H1 (cell line): ENCODE measurements at regions not wholly inside any gene's neighbourhood (a gene's known extent, or its start where the extent isn't known, plus 50 kb on each side); places are given as distances from the start of the nearest gene placed in this dataset.

Experiments
- CTCF ChIA-PET: fragments of 300-600 bp; sonication (Branson Sonifier 250); formaldehyde crosslinking; loops from one replicate; lab custom pipeline; 2021; ENCODE audit not compliant: partially characterized antibody; lab: Charles Lee
- POLR2A ChIA-PET: fragments of 300-600 bp; sonication (Branson Sonifier 250); formaldehyde crosslinking; loops from one replicate; lab custom pipeline; 2021; ENCODE audit warnings: inconsistent platforms; ENCODE audit not compliant: partially characterized antibody; lab: Charles Lee
- DNase-seq, 2 experiments: peaks; one replicate each; pipeline versions ENCODE4 v3.0.0 to v3.0.0-alpha.2; 2010 to 2022; ENCODE audit warnings: low spot score in 2 of 2, low read depth in 1 of 2, mixed read lengths in 1 of 2
- FAIRE-seq: peaks from 2 replicates; lab custom pipeline; 2011; peaks lifted over from hg19 to GRCh38; lab: Jason Lieb, UNC
- H2AFZ ChIP-seq: 2 replicates; pipeline ENCODE4 v1.8.1; 2012; ENCODE audit warnings: low read length, inconsistent platforms
- H2AK5ac ChIP-seq: 2 replicates; pipeline ENCODE4 v1.6.1; 2013; ENCODE audit warnings: low read depth, low read length
- H2BK120ac ChIP-seq: replicated peaks from 2 replicates; pipeline ENCODE3; 2013; ENCODE audit warnings: low read depth, low read length, inconsistent platforms
- H2BK12ac ChIP-seq: 2 replicates; pipeline ENCODE4 v1.6.1; 2013; ENCODE audit warnings: low read depth, low read length
- H2BK15ac ChIP-seq: 2 replicates; pipeline ENCODE4 v1.6.1; 2013; ENCODE audit warnings: low read length
- H2BK20ac ChIP-seq: 2 replicates; pipeline ENCODE4 v1.6.1; 2013; ENCODE audit warnings: low read length
- H2BK5ac ChIP-seq: 2 replicates; pipeline ENCODE4 v1.6.1; 2013; ENCODE audit warnings: low read depth, low read length
- H3K14ac ChIP-seq: 2 replicates; pipeline ENCODE4 v1.6.1; 2013; ENCODE audit warnings: inconsistent platforms; ENCODE audit not compliant: insufficient read length
- H3K18ac ChIP-seq: 2 replicates; pipeline ENCODE4 v1.6.1; 2013; ENCODE audit warnings: low read length; ENCODE audit errors: extremely low read depth
- H3K23ac ChIP-seq: 2 replicates; pipeline ENCODE4 v1.6.1; 2013; ENCODE audit warnings: inconsistent platforms; ENCODE audit not compliant: insufficient read length
- H3K23me2 ChIP-seq: 2 replicates; pipeline ENCODE4 v1.6.1; 2013; ENCODE audit warnings: low read depth, low read length
- H3K27ac ChIP-seq: 2 replicates; pipeline ENCODE4 v1.6.1; 2011; ENCODE audit warnings: low read depth, low read length, inconsistent platforms
- H3K27me3 ChIP-seq, 4 experiments: replicated peaks in 1 of 4; 1 replicate in 1 of 4; 2 replicates in 3 of 4; pipeline versions ENCODE4 v1.6.1 to v1.8.1; 2011 to 2013; ENCODE audit warnings: low read length in 3 of 4, mild to moderate bottlenecking in 3 of 4, inconsistent platforms in 2 of 4, mixed read lengths in 2 of 4, moderate library complexity in 1 of 4; ENCODE audit not compliant: control insufficient read depth in 3 of 4, insufficient read depth in 3 of 4; ENCODE audit errors: extremely low read depth in 1 of 4
- H3K36me3 ChIP-seq, 4 experiments: 2 replicates each; pipeline versions ENCODE4 v1.6.1 to v1.8.1; 2011 to 2013; ENCODE audit warnings: mild to moderate bottlenecking in 4 of 4, low read length in 3 of 4, moderate library complexity in 2 of 4, control low read depth in 1 of 4, inconsistent platforms in 1 of 4; ENCODE audit not compliant: insufficient read depth in 4 of 4, control insufficient read depth in 2 of 4
- H3K4ac ChIP-seq: replicated peaks from 2 replicates; pipeline ENCODE3; 2013; ENCODE audit warnings: low read length, low read depth, mixed read lengths, inconsistent platforms; ENCODE audit not compliant: insufficient read length
- H3K4me1 ChIP-seq, 4 experiments: replicated peaks in 1 of 4; 1 replicate in 1 of 4; 2 replicates in 3 of 4; pipeline versions ENCODE4 v1.6.1 to v1.8.1; 2011 to 2013; ENCODE audit warnings: low read length in 3 of 4, inconsistent platforms in 2 of 4, mixed read lengths in 1 of 4; ENCODE audit not compliant: insufficient read depth in 4 of 4, control insufficient read depth in 3 of 4
- H3K4me2 ChIP-seq, 2 experiments: 2 replicates each; pipeline versions ENCODE4 v1.6.1 to v1.8.1; 2011 to 2013; ENCODE audit warnings: low read depth in 2 of 2, low read length in 2 of 2, control low read depth in 1 of 2, inconsistent platforms in 1 of 2, mild to moderate bottlenecking in 1 of 2; ENCODE audit not compliant: insufficient read depth in 1 of 2
- H3K4me3 ChIP-seq, 4 experiments: fragments of 200-600, 300-600 bp in 1 of 4; sonication (generic), shearing (Covaris generic), sonication (Bioruptor Twin) in 1 of 4; 2 replicates each; pipeline versions ENCODE4 v1.5.1 to v1.8.1; 2011 to 2016; ENCODE audit warnings: low read length in 4 of 4, low read depth in 3 of 4, control low read depth in 2 of 4, inconsistent platforms in 2 of 4, mild to moderate bottlenecking in 2 of 4, mixed read lengths in 1 of 4, moderate library complexity in 1 of 4; ENCODE audit not compliant: insufficient read depth in 2 of 4; ENCODE audit errors: extremely low read depth in 1 of 4
- H3K56ac ChIP-seq: replicated peaks from 2 replicates; pipeline ENCODE3; 2013; ENCODE audit warnings: low read depth, mild to moderate bottlenecking, mixed read lengths, low read length, inconsistent platforms; ENCODE audit not compliant: insufficient read length
- H3K79me1 ChIP-seq: 2 replicates; pipeline ENCODE4 v1.6.1; 2013; ENCODE audit warnings: low read depth, low read length, control low read depth
- H3K79me2 ChIP-seq, 2 experiments: 2 replicates each; pipeline versions ENCODE4 v1.6.1 to v1.8.1; 2012 to 2013; ENCODE audit warnings: low read length in 2 of 2, mild to moderate bottlenecking in 2 of 2, inconsistent platforms in 1 of 2; ENCODE audit not compliant: insufficient read depth in 2 of 2, control insufficient read depth in 1 of 2
- H3K9ac ChIP-seq, 4 experiments: replicated peaks in 1 of 4; 1 replicate in 1 of 4; 2 replicates in 3 of 4; pipeline versions ENCODE4 v1.6.1 to v1.8.1; 2011 to 2013; ENCODE audit warnings: low read depth in 3 of 4, low read length in 3 of 4, control low read depth in 2 of 4, mild to moderate bottlenecking in 2 of 4, moderate library complexity in 2 of 4, inconsistent platforms in 1 of 4; ENCODE audit errors: extremely low read depth in 1 of 4
- H3K9me3 ChIP-seq, 2 experiments: 2 replicates each; pipeline versions ENCODE4 v1.6.1 to v1.8.1; 2012 to 2013; ENCODE audit warnings: mild to moderate bottlenecking in 2 of 2, moderate library complexity in 2 of 2, control low read depth in 1 of 2, inconsistent platforms in 1 of 2, low read depth in 1 of 2, low read length in 1 of 2, mixed read lengths in 1 of 2; ENCODE audit not compliant: insufficient read depth in 2 of 2
- H4K20me1 ChIP-seq, 2 experiments: replicated peaks in 1 of 2; 2 replicates each; pipeline versions ENCODE3 to v1.8.1; 2011 to 2013; ENCODE audit warnings: inconsistent platforms in 2 of 2, low read length in 2 of 2, mild to moderate bottlenecking in 1 of 2; ENCODE audit not compliant: insufficient read depth in 2 of 2, control insufficient read depth in 1 of 2
- H4K5ac ChIP-seq: 2 replicates; pipeline ENCODE4 v1.6.1; 2013; ENCODE audit warnings: low read length, low read depth, mixed read lengths, inconsistent platforms; ENCODE audit not compliant: insufficient read length
- H4K8ac ChIP-seq: 2 replicates; pipeline ENCODE4 v1.8.0; 2013; ENCODE audit warnings: mild to moderate bottlenecking, moderate library complexity, low read length, inconsistent platforms; ENCODE audit not compliant: insufficient read depth; ENCODE audit errors: extremely low read depth
- H4K91ac ChIP-seq: replicated peaks from 2 replicates; pipeline ENCODE3; 2013; ENCODE audit warnings: low read length, mixed read lengths, inconsistent platforms; ENCODE audit not compliant: insufficient read length
- BCL11A ChIP-seq, 2 experiments: IDR thresholded peaks; one replicate each; pipeline ENCODE4 v1.6.1; 2011; ENCODE audit warnings: low read depth in 2 of 2, low read length in 2 of 2, mild to moderate bottlenecking in 2 of 2
- KDM5A ChIP-seq: fragments of 200-600 bp; IDR thresholded peaks from 2 replicates; pipeline ENCODE4 v1.7.1; 2012; ENCODE audit warnings: mild to moderate bottlenecking, low read length, inconsistent platforms, mixed read lengths
- NRF1 ChIP-seq: IDR thresholded peaks from 2 replicates; pipeline ENCODE4 v1.6.1; 2011; ENCODE audit warnings: mild to moderate bottlenecking, low read depth, low read length, improper control_type of control experiment
- RAD21 ChIP-seq, 2 experiments: IDR thresholded peaks in 1 of 2; conservative IDR thresholded peaks in 1 of 2; 2 replicates each; pipeline ENCODE4 v1.6.1; 2011; ENCODE audit warnings: low read depth in 2 of 2, low read length in 2 of 2, improper control_type of control experiment in 1 of 2, inconsistent platforms in 1 of 2, mild to moderate bottlenecking in 1 of 2, moderate library complexity in 1 of 2
- SIX5 ChIP-seq: IDR thresholded peaks from 2 replicates; pipeline ENCODE4 v1.6.1; 2011; ENCODE audit warnings: mild to moderate bottlenecking, low read depth, low read length
- SRF ChIP-seq: IDR thresholded peaks from 2 replicates; pipeline ENCODE4 v1.6.1; 2011; ENCODE audit warnings: mild to moderate bottlenecking, low read depth, low read length, moderate library complexity
- WGBS, 2 experiments: shearing (Covaris generic) in 1 of 2; methylation state at CpG; one replicate each; pipeline versions ENCODE4 v1.1.6 to v1.1.7; 2013 to 2015; ENCODE audit warnings: low lambda C conversion rate in 2 of 2, mixed read lengths in 2 of 2, inconsistent platforms in 1 of 2, low coverage in 1 of 2, missing lambda C conversion rate in 1 of 2; ENCODE audit not compliant: insufficient replicate concordance in 2 of 2, insufficient coverage in 1 of 2, insufficient read length in 1 of 2; ENCODE audit errors: extremely low coverage in 1 of 2, missing lambda C conversion rate in 1 of 2; 5-methylcytosine and 5-hydroxymethylcytosine counted together
- TF ChIP-seq, protein P1 (sequence below): IDR thresholded peaks from 2 replicates; pipeline ENCODE4 v1.6.1; 2012; ENCODE audit warnings: inconsistent platforms

DNA sequence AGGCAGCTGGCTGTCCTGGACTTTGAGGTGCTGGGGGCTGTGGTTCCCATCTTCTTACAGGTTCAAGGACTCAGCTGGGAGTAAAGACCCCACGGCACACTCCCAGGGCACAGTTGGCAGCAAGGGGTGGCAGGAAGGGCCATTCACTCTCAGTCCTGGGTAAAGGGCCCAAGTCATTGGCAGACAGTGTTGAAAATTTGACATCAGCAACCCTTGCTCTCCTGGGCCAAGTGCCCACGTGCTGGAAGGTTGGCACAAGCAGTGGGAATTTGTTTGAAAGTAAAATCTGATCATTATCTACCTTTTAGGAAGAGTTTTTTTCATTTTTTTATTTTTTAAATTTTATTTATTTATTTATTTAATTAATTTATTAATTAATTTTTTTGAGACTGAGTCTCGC lies 241.6 kb upstream of the MKI67 start:
- H3K23me2 ChIP-seq: no peaks in the 10 kb centered on the region
- DNase-seq: no peak
- POLR2A ChIA-PET: no interaction called here
- no peaks in the 10 kb centered on the region for H3K79me2 ChIP-seq
- no peak overlapping the region for H3K4me3 ChIP-seq
- no peak overlapping the region for H2BK5ac ChIP-seq
- H3K56ac ChIP-seq: no peak overlapping the region
- H3K36me3 ChIP-seq: no peaks in the 10 kb centered on the region
- H3K9ac ChIP-seq: no peak overlapping the region
- no peak overlapping the region for H2AK5ac ChIP-seq
- H3K27me3 ChIP-seq: no peaks in the 10 kb centered on the region
- H3K27ac ChIP-seq: no peak overlapping the region
- 97% methylated on average over 3 of the region's 3 CpGs; no CpG with 5 or more reads in 1 of the 2 experiments for WGBS, 2 experiments
- no peak overlapping the region for H3K4me2 ChIP-seq
- H2BK15ac ChIP-seq: no peak overlapping the region
- no peak overlapping the region for H2AFZ ChIP-seq
- peaks cover 0 to 3% of the 10 kb centered on the region in 2 experiments; a peak in 1 of 4 replicates for H3K9me3 ChIP-seq
- H2BK12ac ChIP-seq: no peak overlapping the region
- H3K4ac ChIP-seq: no peak overlapping the region
- H3K14ac ChIP-seq: no peak overlapping the region
- H3K4me1 ChIP-seq: no peaks in the 10 kb centered on the region
- TF ChIP-seq RAD21 (IDR thresholded peaks at IDR 0.05 in 1 of 2, conservative IDR thresholded peaks at IDR 0.05 in 1 of 2; ENCODE audit: low read depth in 2 of 2, low read length in 2 of 2) (no peak), SRF (no peak), NRF1 (no peak), SIX5 (no peak), BCL11A (IDR thresholded peaks at IDR 0.05; ENCODE audit: low read depth in 2 of 2, low read length in 2 of 2) (no peak), KDM5A (no peak)
- TF ChIP-seq, protein P1, sequence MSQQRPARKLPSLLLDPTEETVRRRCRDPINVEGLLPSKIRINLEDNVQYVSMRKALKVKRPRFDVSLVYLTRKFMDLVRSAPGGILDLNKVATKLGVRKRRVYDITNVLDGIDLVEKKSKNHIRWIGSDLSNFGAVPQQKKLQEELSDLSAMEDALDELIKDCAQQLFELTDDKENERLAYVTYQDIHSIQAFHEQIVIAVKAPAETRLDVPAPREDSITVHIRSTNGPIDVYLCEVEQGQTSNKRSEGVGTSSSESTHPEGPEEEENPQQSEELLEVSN: no peak
- TF ChIP-seq, all 59 proteins: peak for 0
- Histone ChIP-seq H4K8ac (no peak overlapping the region), H2BK120ac (no peak overlapping the region), H4K91ac (no peak overlapping the region), H3K18ac (no peak overlapping the region), H4K5ac (no peak overlapping the region), H3K79me1 (no peaks in the 10 kb centered on the region; the same call in 1 of the 2 replicates), H4K20me1 (no peaks in the 10 kb centered on the region), H2BK20ac (no peak overlapping the region), H3K23ac (no peak overlapping the region)
- CTCF ChIA-PET: no interaction called here
- no peak for FAIRE-seq
